ENCODE measurements at regions not wholly inside any gene's neighbourhood (a gene's known extent, or its start where the extent isn't known, plus 50 kb on each side); places are given as distances from the start of the nearest gene placed in this dataset.
"Not testable (repeated sequence)": the region's sequence is repeated elsewhere in the genome, so short reads cannot be mapped to it uniquely, and the experiment has no call there.

DNA sequence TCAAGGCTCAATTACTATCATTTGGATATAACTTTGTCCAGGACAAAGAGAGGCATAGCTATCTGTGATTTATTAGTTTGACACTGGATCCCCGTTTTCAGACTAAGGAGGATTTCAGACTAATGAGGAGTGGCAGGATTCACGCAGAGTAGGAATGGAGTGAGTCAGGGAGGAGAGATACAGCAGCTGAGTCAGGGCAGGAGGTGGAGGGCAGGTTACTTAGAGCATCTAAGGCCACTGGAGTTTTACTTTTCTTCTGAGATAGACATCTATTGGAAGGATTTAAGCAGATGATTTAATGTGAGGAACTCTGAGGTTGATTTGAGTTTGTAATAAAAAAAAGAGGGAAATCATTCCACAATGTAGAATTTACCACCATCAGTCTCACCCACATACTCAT is 110.6 kb downstream of the RPIA start:
- H3K4me1 Mint-ChIP-seq; H3K4me3 Mint-ChIP-seq; H3K36me3 Mint-ChIP-seq; H3K27ac Mint-ChIP-seq; H3K9me3 Mint-ChIP-seq; H3K27me3 Mint-ChIP-seq (ENCODE audit: low read depth in 3 of 3); DNase-seq: not testable (repeated sequence)

DNA sequence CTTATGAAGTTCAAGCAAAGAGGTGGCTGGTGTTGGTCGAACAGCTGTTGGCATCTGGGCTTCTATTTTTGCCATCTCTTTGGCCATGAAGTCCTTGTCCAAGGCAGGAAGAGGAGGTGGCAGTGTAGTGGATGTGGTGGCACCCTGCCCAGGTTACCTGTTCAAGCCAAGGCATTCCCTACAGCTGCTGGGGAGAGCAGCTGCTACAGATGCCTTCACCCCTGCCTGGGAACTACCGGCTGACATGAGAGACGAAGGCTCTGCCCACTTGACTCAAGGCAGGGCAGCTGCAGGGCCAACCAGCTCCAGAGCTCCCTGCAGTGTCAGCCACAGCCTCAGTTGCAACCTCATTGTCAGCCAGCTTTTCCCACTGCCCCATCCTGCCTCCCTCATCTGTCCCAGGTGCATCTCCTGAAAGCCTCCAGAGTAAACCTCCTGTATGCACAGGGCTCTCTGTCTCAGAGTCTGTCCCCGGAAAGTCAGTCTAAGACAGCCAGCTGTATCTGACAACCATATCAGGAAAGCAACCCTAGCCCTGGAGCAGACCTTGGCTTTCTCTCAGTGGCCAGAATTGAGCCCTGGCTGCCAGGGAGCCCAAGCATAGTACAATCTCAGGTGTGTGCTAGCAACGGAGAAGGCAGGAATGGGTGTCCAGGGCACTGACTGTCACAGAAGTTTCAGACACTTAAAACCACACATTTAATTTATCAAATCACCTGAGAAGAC is 115.9 kb downstream of the RPIA start:
- H3K4me1 Mint-ChIP-seq = no peaks in the 10 kb centered on the region
- H3K27me3 Mint-ChIP-seq (ENCODE audit: low read depth in 3 of 3) = peaks cover 1 to 5% (median 2%) of the 10 kb centered on the region in 3 donors
- H3K9me3 Mint-ChIP-seq = peaks cover 0 to under 1% (median 0%) of the 10 kb centered on the region in 6 donors
- H3K4me3 Mint-ChIP-seq = no peak overlapping the region
- H3K27ac Mint-ChIP-seq = no peak overlapping the region
- no peaks in the 10 kb centered on the region for H3K36me3 Mint-ChIP-seq
- DNase-seq = no peak

DNA sequence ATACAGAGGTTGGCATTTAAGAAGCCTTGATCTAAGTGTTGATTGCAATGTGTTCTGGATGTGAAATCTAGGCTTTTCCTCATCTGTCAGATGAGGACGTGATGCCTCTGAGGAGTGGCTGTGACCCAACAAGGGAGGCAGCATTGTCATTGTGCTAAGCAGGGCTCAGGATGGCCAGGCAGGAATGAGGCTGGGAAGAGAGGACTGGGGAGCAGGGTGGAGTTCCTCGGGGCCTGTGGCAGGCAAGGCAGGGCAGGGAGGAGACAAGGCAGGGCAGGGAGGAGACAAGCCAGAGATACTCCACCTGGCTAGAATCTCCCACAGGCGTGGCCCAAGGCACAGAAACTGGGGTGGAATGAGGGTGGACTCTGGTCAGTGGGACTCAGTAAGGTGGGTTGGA is 116.6 kb downstream of the RPIA start:
- Mint-ChIP-seq H3K4me3 (no peak overlapping the region), H3K4me1 (no peaks in the 10 kb centered on the region), H3K27me3 (ENCODE audit: low read depth in 3 of 3) (peaks cover 0 to 5% (median 4%) of the 10 kb centered on the region in 3 donors), H3K27ac (peak overlapping the region in 1 of 6 donors; percentile 55), H3K9me3 (no peaks in the 10 kb centered on the region), H3K36me3 (no peaks in the 10 kb centered on the region)
- no peak for DNase-seq

DNA sequence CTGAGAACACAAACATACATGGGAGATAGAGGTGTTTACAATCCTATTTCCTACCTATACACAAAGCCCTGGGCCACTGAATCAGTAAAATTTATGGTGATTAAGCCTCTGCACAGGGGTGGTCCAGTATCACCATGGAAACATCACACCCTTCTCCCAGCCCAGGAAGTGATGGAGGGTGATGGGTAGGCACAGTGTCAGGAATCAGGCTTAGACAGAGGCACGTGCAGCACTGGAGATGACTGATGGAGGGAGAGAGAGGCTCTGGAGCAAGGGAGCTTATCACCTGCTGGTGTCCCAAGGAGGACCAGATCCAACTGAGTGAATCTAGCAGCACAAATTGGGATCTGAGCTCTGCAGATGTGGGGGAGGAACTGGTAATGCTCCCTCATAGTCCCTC is 117.2 kb downstream of the RPIA start:
- peaks cover 0 to 5% (median 4%) of the 10 kb centered on the region in 3 donors for H3K27me3 Mint-ChIP-seq (ENCODE audit: low read depth in 3 of 3)
- no peak overlapping the region for H3K4me3 Mint-ChIP-seq
- H3K4me1 Mint-ChIP-seq = no peaks in the 10 kb centered on the region
- no peak for DNase-seq
- no peak overlapping the region for H3K27ac Mint-ChIP-seq
- H3K36me3 Mint-ChIP-seq = no peaks in the 10 kb centered on the region
- peaks cover 0 to 2% (median 0%) of the 10 kb centered on the region in 6 donors for H3K9me3 Mint-ChIP-seq

DNA sequence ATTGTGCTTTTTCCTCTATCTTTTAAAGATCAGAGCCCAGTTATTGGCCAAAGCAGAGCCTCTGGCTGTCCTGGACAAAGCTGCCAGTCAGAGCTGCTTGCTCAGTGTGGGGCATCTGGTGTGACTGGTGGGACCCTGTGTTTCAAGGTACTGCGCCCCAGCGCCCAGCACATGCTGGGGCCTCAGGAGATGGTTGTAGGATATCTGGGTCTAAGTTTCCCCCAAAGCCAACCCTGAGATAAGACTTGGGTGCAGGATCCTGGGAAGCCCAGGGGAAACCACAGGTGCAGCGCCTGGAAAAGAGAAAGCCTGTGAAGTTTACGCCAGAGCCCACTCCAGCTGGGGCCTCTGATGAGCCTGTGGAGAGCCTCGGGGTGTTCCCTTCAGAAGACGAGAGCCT is 117.7 kb downstream of the RPIA start:
- Mint-ChIP-seq H3K27me3 (ENCODE audit: low read depth in 3 of 3) (peaks cover 0 to 5% (median 4%) of the 10 kb centered on the region in 3 donors), H3K36me3 (no peaks in the 10 kb centered on the region), H3K9me3 (peaks cover 0 to 2% (median 0%) of the 10 kb centered on the region in 6 donors), H3K4me1 (no peaks in the 10 kb centered on the region), H3K4me3 (no peak overlapping the region), H3K27ac (no peak overlapping the region)
- no peak for DNase-seq

DNA sequence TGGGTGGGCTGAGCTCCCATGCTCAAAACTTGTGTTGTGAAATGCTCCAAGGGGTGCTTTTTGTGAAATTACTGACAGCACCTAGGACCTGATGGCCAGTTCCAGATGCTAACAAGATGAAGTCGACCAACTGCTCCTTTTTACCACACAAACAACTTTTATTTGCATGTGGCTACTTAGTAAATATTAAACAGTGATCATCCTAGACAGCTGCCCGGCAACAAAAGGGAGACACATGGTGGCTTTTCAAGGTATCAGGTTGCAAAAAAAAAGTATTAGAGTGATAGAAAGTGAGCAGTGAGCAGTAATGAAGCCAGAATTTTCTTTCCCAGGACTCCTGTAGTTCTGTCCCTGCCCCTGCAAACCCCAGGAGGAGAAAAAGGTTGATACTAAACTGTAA is 118.5 kb downstream of the RPIA start:
- Mint-ChIP-seq H3K27me3 (ENCODE audit: low read depth in 3 of 3) (peaks cover 0 to 5% (median 4%) of the 10 kb centered on the region in 3 donors), H3K9me3 (peaks cover 0 to 5% (median 0%) of the 10 kb centered on the region in 6 donors), H3K4me1 (no peaks in the 10 kb centered on the region), H3K36me3 (no peaks in the 10 kb centered on the region), H3K4me3 (no peak overlapping the region), H3K27ac (no peak overlapping the region)
- no peak for DNase-seq

DNA sequence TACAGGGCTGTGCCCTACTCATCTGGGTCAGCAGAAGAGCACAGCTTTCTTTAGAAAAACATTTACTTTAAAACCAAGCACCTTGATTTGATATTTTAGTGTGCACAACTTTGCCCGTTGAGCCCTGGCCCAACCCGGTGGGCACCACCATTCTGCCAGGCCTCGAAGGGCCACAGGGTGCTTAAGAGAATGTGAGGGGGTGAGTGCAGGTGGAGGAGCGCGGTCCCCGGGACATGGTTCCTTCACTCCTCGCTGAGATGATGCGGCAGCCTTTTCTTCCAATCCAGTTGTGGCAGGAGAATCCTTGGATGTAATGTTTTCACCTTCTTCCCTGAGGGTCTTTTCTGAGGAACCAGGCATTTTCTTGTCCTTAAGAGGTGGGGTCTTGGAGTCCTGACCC is 119.0 kb downstream of the RPIA start:
- H3K9me3 Mint-ChIP-seq = peaks cover 0 to 9% (median 0%) of the 10 kb centered on the region in 6 donors
- H3K4me1 Mint-ChIP-seq = no peaks in the 10 kb centered on the region
- no peak for DNase-seq
- H3K36me3 Mint-ChIP-seq = no peaks in the 10 kb centered on the region
- H3K27me3 Mint-ChIP-seq (ENCODE audit: low read depth in 3 of 3) = peaks cover 0 to 5% (median 4%) of the 10 kb centered on the region in 3 donors
- H3K27ac Mint-ChIP-seq = no peak overlapping the region
- no peak overlapping the region for H3K4me3 Mint-ChIP-seq

DNA sequence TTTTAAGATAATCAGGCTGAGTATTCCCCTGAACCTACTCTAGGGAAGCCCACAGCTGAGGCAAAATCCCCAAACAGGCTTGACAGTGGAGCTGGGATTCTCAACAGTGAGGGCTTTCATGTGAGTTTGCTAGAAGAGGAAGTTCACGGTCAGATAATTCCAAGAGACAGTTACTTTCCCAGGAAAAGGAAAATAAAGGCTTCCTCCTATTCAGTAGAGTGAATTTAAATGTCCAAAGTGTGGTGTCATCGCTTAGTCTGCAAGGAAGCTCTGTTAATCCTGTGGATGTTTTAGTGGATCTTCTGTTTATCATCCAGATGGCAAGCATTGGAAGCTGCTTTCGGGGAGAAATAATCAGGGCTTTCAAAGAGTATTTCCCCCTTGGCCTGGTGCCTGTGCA is 119.8 kb downstream of the RPIA start:
- Mint-ChIP-seq H3K27ac (no peak overlapping the region), H3K27me3 (ENCODE audit: low read depth in 3 of 3) (peaks cover 0 to 5% (median 4%) of the 10 kb centered on the region in 3 donors), H3K9me3 (peaks cover 0 to 14% (median 2%) of the 10 kb centered on the region in 6 donors), H3K4me1 (no peaks in the 10 kb centered on the region), H3K36me3 (no peaks in the 10 kb centered on the region), H3K4me3 (no peak overlapping the region)
- no peak for DNase-seq

DNA sequence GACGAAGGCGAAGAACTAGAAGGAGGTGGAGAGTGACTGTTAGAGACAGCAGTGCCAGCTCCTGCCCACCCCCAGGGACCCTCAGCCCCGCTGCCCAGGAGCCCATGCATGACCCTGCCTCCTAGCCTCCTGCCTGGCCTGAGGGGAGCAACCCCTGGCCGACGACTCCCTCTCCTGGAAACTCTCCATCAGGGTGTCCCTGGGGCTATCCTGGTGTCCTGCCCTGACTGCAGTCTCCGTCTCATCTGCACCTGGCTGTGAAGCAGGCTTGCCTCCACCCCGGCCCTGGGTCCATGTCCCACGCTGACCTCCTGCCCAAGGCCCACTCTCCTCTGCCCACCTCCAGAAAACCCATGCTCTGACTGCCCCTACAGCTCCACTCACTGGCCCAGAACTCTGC is 120.2 kb downstream of the RPIA start:
- Mint-ChIP-seq H3K9me3 (peaks cover 0 to 18% (median 4%) of the 10 kb centered on the region in 6 donors), H3K4me3 (no peak overlapping the region), H3K36me3 (no peaks in the 10 kb centered on the region), H3K27ac (no peak overlapping the region), H3K4me1 (no peaks in the 10 kb centered on the region), H3K27me3 (ENCODE audit: low read depth in 3 of 3) (peaks cover 0 to 5% (median 4%) of the 10 kb centered on the region in 3 donors)
- no peak for DNase-seq

DNA sequence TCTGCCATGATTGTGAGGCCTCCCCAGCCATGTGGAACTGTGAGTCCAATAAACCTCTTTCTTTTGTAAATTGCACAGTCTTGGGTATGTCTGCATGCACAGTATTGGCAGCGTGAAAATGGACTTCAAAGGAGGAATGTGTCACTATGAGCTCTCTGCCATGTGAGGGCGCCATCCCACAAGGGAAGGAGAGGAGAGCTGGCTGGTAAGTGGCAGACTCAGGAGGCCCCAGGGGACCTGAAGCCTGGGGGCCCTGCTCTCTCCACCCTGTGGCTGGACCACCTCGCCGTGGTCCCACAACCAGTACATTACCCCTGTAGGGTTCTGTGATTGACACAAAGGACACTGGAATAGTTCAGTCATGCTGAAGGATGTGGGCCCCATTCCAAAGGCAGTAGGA is 122.1 kb downstream of the RPIA start:
- DNase-seq = no peak
- no peaks in the 10 kb centered on the region for H3K36me3 Mint-ChIP-seq
- H3K9me3 Mint-ChIP-seq = peaks cover 0 to 23% (median 6%) of the 10 kb centered on the region in 6 donors
- no peak overlapping the region for H3K27ac Mint-ChIP-seq
- H3K27me3 Mint-ChIP-seq (ENCODE audit: low read depth in 3 of 3) = peaks cover 3 to 6% (median 5%) of the 10 kb centered on the region in 3 donors
- no peak overlapping the region for H3K4me3 Mint-ChIP-seq
- H3K4me1 Mint-ChIP-seq = no peaks in the 10 kb centered on the region

DNA sequence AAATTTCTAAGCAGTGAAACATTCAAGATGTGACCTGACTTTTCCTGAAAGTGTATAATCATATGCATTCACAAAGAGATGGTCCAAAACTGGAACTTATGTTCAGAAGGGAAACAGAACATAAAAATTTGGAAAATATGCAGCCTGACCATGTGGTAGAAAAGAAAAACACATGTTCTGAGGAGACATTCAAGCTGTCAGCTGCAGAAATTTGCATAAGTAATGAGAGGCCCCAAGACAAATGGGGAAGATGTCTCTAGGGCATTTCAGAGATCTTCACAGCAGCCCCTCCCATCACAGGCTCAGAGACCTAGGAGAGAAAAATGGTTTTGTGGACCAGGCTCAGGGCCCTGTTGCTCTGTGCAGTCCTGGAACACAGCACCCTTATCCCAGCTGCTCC is 123.8 kb downstream of the RPIA start:
- Mint-ChIP-seq H3K36me3 (no peaks in the 10 kb centered on the region), H3K27ac (no peak overlapping the region), H3K4me1 (no peaks in the 10 kb centered on the region), H3K4me3 (no peak overlapping the region), H3K9me3 (peaks cover 0 to 23% (median 6%) of the 10 kb centered on the region in 6 donors), H3K27me3 (ENCODE audit: low read depth in 3 of 3) (peaks cover 3 to 6% (median 6%) of the 10 kb centered on the region in 3 donors)
- DNase-seq = no peak

DNA sequence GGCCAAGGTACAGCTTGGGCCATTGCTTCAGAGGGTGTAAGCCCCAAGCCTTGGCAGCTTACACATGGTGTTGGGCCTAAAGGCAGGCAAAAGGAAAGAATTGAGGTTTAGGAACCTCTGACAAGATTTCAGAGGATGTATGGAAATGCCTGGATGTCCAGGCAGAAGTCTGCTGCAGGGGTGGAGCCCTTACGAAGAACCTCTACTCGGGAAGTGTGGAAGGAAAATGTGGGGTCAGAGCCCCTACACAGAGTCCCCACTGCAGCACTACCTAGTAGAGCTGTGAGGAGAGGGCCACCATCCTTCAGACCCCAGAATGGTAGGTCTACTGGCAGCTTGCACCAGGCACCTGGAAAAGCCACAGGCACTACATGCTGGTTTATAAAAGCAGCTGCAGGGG is 124.2 kb downstream of the RPIA start:
- H3K36me3 Mint-ChIP-seq = no peaks in the 10 kb centered on the region
- H3K4me1 Mint-ChIP-seq = no peaks in the 10 kb centered on the region
- peaks cover 0 to 23% (median 6%) of the 10 kb centered on the region in 6 donors for H3K9me3 Mint-ChIP-seq
- H3K4me3 Mint-ChIP-seq = no peak overlapping the region
- DNase-seq = no peak
- no peak overlapping the region for H3K27ac Mint-ChIP-seq
- H3K27me3 Mint-ChIP-seq (ENCODE audit: low read depth in 3 of 3) = peaks cover 3 to 6% (median 4%) of the 10 kb centered on the region in 3 donors

DNA sequence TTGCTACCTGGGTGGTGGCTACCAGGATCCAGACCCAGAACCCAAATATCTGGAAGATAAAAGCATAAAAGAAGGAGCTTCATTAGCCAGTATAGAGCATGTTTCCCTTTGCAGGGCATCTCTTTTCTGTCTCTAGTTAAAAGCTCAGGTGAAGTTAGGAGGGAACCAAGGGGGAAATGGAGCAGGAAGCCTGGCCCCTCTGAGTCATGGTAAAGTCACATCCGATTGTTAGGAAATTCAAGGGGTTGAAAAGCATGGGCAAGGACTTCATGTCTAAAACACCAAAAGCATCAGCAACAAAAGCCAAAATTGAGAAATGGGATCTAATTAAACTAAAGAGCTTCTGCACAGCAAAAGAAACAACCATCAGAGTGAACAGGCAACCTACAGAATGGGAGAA is 126.9 kb downstream of the RPIA start:
- no peak overlapping the region for H3K4me3 Mint-ChIP-seq
- no peaks in the 10 kb centered on the region for H3K36me3 Mint-ChIP-seq
- H3K9me3 Mint-ChIP-seq = peaks cover 0 to 23% (median 6%) of the 10 kb centered on the region in 6 donors
- H3K27ac Mint-ChIP-seq = no peak overlapping the region
- DNase-seq = no peak
- peaks cover 3 to 6% (median 3%) of the 10 kb centered on the region in 3 donors for H3K27me3 Mint-ChIP-seq (ENCODE audit: low read depth in 3 of 3)
- H3K4me1 Mint-ChIP-seq = no peaks in the 10 kb centered on the region

DNA sequence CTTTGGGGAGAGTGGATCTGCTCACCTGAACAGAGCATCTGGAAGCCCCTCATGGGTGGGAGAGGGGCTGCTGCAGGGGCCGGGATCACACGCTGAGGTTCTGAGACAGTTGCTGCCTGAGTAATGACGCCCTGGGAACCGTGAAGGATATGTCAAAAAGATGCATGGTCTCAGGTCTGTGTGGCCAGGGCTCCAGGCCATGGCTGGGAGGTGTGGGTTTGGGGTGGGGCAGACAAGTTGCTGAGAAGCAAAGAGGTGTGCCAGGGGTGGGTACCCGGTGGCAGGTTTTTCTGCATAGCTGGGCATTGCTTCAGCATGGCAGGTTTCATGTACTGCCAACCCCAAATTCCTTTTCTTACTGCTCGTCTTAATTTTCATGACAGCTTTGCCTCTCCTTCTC is 133.5 kb downstream of the RPIA start:
- no peak overlapping the region for H3K4me3 Mint-ChIP-seq
- no peaks in the 10 kb centered on the region for H3K9me3 Mint-ChIP-seq
- H3K36me3 Mint-ChIP-seq = no peaks in the 10 kb centered on the region
- H3K4me1 Mint-ChIP-seq = no peaks in the 10 kb centered on the region
- peaks cover 0 to 5% (median 1%) of the 10 kb centered on the region in 3 donors for H3K27me3 Mint-ChIP-seq (ENCODE audit: low read depth in 3 of 3)
- H3K27ac Mint-ChIP-seq = no peak overlapping the region
- DNase-seq = no peak

DNA sequence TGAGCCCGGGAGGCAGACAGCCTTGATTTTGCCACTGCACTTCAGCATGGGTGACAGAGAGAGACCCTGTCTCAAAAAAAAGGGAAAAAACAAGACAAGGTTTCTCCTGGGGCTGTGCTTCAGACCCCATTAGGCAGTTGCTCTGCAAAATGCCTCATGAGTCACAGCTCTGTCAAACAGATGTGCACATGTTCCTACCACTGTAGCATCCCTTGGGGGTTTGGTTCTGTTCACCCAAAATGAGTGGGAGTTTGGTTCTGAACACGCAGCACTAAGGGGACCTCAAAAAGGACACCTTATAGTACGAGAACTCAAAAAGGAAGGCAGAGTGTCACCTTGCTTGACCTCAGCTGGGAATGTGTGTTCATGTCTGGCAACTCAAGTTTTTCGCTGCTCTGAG is 134.9 kb downstream of the RPIA start:
- no peak for DNase-seq
- Mint-ChIP-seq H3K36me3 (no peaks in the 10 kb centered on the region), H3K9me3 (no peaks in the 10 kb centered on the region), H3K4me1 (no peaks in the 10 kb centered on the region), H3K4me3 (no peak overlapping the region), H3K27me3 (ENCODE audit: low read depth in 3 of 3) (peaks cover 0 to 3% (median 1%) of the 10 kb centered on the region in 3 donors), H3K27ac (no peak overlapping the region)
